ENCODE measurements at regions not wholly inside any gene's neighbourhood (a gene's known extent, or its start where the extent isn't known, plus 50 kb on each side); places are given as distances from the start of the nearest gene placed in this dataset.

DNA sequence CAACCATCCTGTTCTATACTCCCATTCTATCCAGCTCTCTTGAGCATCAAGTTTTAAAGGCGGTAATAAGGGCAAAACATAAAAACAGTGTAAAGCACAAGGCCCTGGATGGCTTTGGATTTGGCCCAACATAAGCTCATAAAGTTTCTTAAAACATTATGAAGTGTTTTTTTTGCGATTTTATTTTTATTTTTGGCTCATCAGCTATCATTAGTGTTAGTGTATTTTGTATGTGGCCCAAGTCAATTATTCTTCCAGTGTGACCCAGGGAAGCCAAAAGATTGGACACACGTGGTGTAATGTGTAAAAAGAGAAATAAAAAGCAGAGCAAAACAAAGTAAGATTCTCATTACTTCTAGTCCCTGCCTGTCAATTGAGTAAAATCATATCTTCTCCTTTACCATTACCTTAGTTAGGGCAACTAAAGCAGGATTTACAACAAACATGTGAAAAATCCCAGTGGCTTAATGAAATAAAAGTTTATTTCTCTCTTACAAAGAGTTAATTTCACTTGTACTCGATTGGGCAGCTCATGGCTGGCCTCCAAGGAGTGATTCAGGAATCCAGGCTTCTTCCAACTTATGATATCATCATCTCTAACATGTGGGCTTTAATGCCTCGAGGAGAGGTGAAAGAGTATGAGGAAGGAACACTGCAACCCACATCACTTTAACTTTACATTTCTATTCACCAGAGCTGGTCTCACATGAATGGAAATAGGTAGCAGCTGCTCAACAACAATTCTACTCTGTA is 725.2 kb upstream of the SLITRK1 start:
- TF ChIP-seq POLR2A (IDR thresholded peaks at IDR 0.05) (no peak), CTCF (IDR thresholded peaks at IDR 0.05) (no peak), EP300 (IDR thresholded peaks at IDR 0.05) (no peak), POLR2AphosphoS5 (IDR thresholded peaks at IDR 0.05) (no peak)

All from stomach (tissue), 4 donors.